GM12878 (cell line): ENCODE measurements at regions not wholly inside any gene's neighbourhood (a gene's known extent, or its start where the extent isn't known, plus 50 kb on each side); places are given as distances from the start of the nearest gene placed in this dataset.

ENCODE experiments used
- ATAC-seq: fragments of 200-7000 bp; cut with Tn5 transposase; 3 replicates; pipeline ENCODE4 v1.9.1; 2020; ENCODE audit warnings: mild to moderate bottlenecking, moderate library complexity
- BruUV-seq: library from RNA; stranded (reverse); fragments of 400-500 nt; replicated peaks from 2 replicates; lab custom pipeline; 2021; lab: Mats Ljungman, UMichigan
- CTCF ChIA-PET: fragments of 300-600 bp; sonication (Branson Sonifier 250); formaldehyde crosslinking; extraction: SDS; loops from one replicate; lab custom pipeline; 2021; ENCODE audit warnings: inconsistent platforms; lab: Yijun Ruan, JAX
- POLR2A ChIA-PET: fragments of 350-600 bp; formaldehyde crosslinking; extraction: SDS; loops from one replicate; lab custom pipeline; 2021; ENCODE audit warnings: inconsistent platforms; lab: Charles Lee
- RAD21 ChIA-PET: fragments of 300-600 bp; sonication (Branson Sonifier 250); formaldehyde crosslinking; loops from one replicate; lab custom pipeline; 2023; ENCODE audit warnings: antibody characterized with exemption; ENCODE audit not compliant: unreplicated experiment; lab: Charles Lee
- SMC1A ChIA-PET: fragments of 300-600 bp; sonication (Branson Sonifier 250); formaldehyde crosslinking; loops from one replicate; lab custom pipeline; 2023; ENCODE audit not compliant: unreplicated experiment, uncharacterized antibody; lab: Charles Lee
- DNase-seq: peaks from one replicate; pipeline ENCODE4 v3.0.0-alpha.2; 2011; ENCODE audit warnings: low read depth, low spot score
- FAIRE-seq: peaks from 3 replicates; lab custom pipeline; 2011; peaks lifted over from hg19 to GRCh38; lab: Jason Lieb, UNC
- H2AFZ ChIP-seq: 2 replicates; pipeline ENCODE4 v1.6.0; 2011; ENCODE audit warnings: low read depth, low read length, control low read depth; ENCODE audit not compliant: control insufficient read depth
- H3K27ac ChIP-seq: 2 replicates; pipeline ENCODE4 v1.5.1; 2011; ENCODE audit warnings: control low read depth; ENCODE audit not compliant: control insufficient read depth, insufficient read depth
- H3K27me3 ChIP-seq, 2 experiments: replicated peaks in 1 of 2; 2 replicates each; pipeline versions ENCODE4 v1.6.0 to v1.6.1; 2011; ENCODE audit warnings: low read length in 1 of 2; ENCODE audit not compliant: control insufficient read depth in 2 of 2, insufficient read depth in 2 of 2
- H3K36me3 ChIP-seq, 2 experiments: 2 replicates each; pipeline ENCODE4 v1.5.1; 2011; ENCODE audit warnings: low read length in 1 of 2; ENCODE audit not compliant: control insufficient read depth in 2 of 2, insufficient read depth in 2 of 2
- H3K4me1 ChIP-seq: 2 replicates; pipeline ENCODE4 v1.6.1; 2011; ENCODE audit warnings: mild to moderate bottlenecking, low read length, moderate library complexity, mixed read lengths; ENCODE audit not compliant: control insufficient read depth, insufficient read depth
- H3K4me2 ChIP-seq: 2 replicates; pipeline ENCODE4 v1.6.0; 2011; ENCODE audit warnings: control low read depth; ENCODE audit not compliant: control insufficient read depth, insufficient read depth
- H3K4me3 ChIP-seq: fragments of 200-600 bp; sonication (generic); 2 replicates; pipeline ENCODE4 v1.5.1; 2016
- H3K79me2 ChIP-seq: 2 replicates; pipeline ENCODE4 v1.6.0; 2011; ENCODE audit warnings: low read length; ENCODE audit not compliant: control insufficient read depth, insufficient read depth
- H3K9ac ChIP-seq: 2 replicates; pipeline ENCODE4 v1.8.0; 2011; ENCODE audit warnings: low read length, control low read depth, mixed read lengths; ENCODE audit not compliant: control insufficient read depth, insufficient read depth
- H3K9me3 ChIP-seq: replicated peaks from 3 replicates; pipeline ENCODE4 v1.5.1; 2011; ENCODE audit warnings: mild to moderate bottlenecking, low read length; ENCODE audit not compliant: control insufficient read depth, insufficient read depth
- H4K20me1 ChIP-seq: 2 replicates; pipeline ENCODE4 v1.6.0; 2011; ENCODE audit not compliant: control insufficient read depth, insufficient read depth
- BRCA1 ChIP-seq: IDR thresholded peaks from 2 replicates; pipeline ENCODE4 v1.6.1; 2011; ENCODE audit warnings: low read depth, low read length, improper control_type of control experiment
- CHD4 ChIP-seq: fragments of 200-600 bp; sonication (generic); IDR thresholded peaks from 2 replicates; pipeline ENCODE4 v1.6.1; 2016; ENCODE audit warnings: mild to moderate bottlenecking
- HDGF ChIP-seq: fragments of 450-650 bp; IDR thresholded peaks from 2 replicates; pipeline ENCODE4 v1.6.1; 2016; ENCODE audit warnings: antibody characterized with exemption
- MXI1 ChIP-seq: fragments of 150-350 bp; IDR thresholded peaks from 2 replicates; pipeline ENCODE4 v1.6.1; 2011; ENCODE audit warnings: low read depth, mild to moderate bottlenecking, inconsistent platforms, low read length, improper control_type of control experiment
- PAX5 ChIP-seq: IDR thresholded peaks from 2 replicates; pipeline ENCODE4 v1.6.1; 2011; ENCODE audit warnings: low read depth, low read length, borderline replicate concordance
- PML ChIP-seq: IDR thresholded peaks from 2 replicates; pipeline ENCODE4 v1.6.1; 2012; ENCODE audit warnings: low read length, inconsistent platforms
- REST ChIP-seq: IDR thresholded peaks from 2 replicates; pipeline ENCODE4 v1.6.1; 2012; ENCODE audit warnings: mild to moderate bottlenecking, low read depth, low read length
- SIN3A ChIP-seq: IDR thresholded peaks from 2 replicates; pipeline ENCODE4 v1.6.1; 2012; ENCODE audit warnings: low read depth, low read length, improper control_type of control experiment
- WRNIP1 ChIP-seq: IDR thresholded peaks from 2 replicates; pipeline ENCODE4 v1.6.1; 2011; ENCODE audit warnings: low read depth, low read length, improper control_type of control experiment, borderline replicate concordance
- WGBS: methylation state at CpG from one replicate; pipeline ENCODE4 v1.1.6; 2016; ENCODE audit warnings: low lambda C conversion rate; ENCODE audit not compliant: insufficient replicate concordance, insufficient coverage; ENCODE audit errors: missing lambda C conversion rate; 5-methylcytosine and 5-hydroxymethylcytosine counted together
- in situ Hi-C: fragments of 300-500 bp; cut with MboI; formaldehyde crosslinking; loops from 9 replicates; pipeline ENCODE4 v1.14.3; 2018; ENCODE audit warnings: mixed read lengths
- intact Hi-C: fragments of 100-400 bp; cut with micrococcal nuclease; formaldehyde crosslinking; loops from one replicate; pipeline ENCODE4 v1.14.2; 2022; ENCODE audit not compliant: unreplicated experiment

GRCh38 chr6:63459814-63460213 is 112.5 kb upstream of the LOC128125822 start:
- Histone ChIP-seq H3K36me3 (no peaks in the 10 kb centered on the region), H3K9ac (no peak overlapping the region), H3K27ac (no peak overlapping the region), H3K4me3 (no peak overlapping the region), H4K20me1 (no peaks in the 10 kb centered on the region), H3K4me1 (no peaks in the 10 kb centered on the region), H3K27me3 (no peaks in the 10 kb centered on the region), H3K9me3 (no peaks in the 10 kb centered on the region), H3K79me2 (no peaks in the 10 kb centered on the region), H3K4me2 (no peak overlapping the region), H2AFZ (no peak overlapping the region)
- ChIA-PET POLR2A (no interaction called here), SMC1A (interaction anchor here (1.1 kb wide), 1 partner anchor 16 kb away, joined by 4 read pairs; no protein-coding TSS in a partner anchor), RAD21 (no interaction called here), CTCF (interaction anchor here (0.7 kb wide), 2 partner anchors 305 to 1235 kb away, joined by 3 to 4 read pairs; no protein-coding TSS in a partner anchor)
- ATAC-seq = no peak
- FAIRE-seq = no peak
- in situ Hi-C loops = no loop called here
- whole genome bisulfite sequencing = 84% methylated on average over 3 of the region's 5 CpGs
- no peak for DNase-seq
- intact Hi-C loops = no loop called here
- BruUV-seq = no TSS peak
- no peak for TF ChIP-seq REST
- TF ChIP-seq PML = no peak
- TF ChIP-seq PAX5 = no peak
- no peak for TF ChIP-seq BRCA1
- TF ChIP-seq WRNIP1 = no peak
- no peak for TF ChIP-seq CHD4
- no peak for TF ChIP-seq HDGF
- TF ChIP-seq SIN3A = no peak
- no peak for TF ChIP-seq MXI1
